ENCODE measurements at regions not wholly inside any gene's neighbourhood (a gene's known extent, or its start where the extent isn't known, plus 50 kb on each side); places are given as distances from the start of the nearest gene placed in this dataset.

- TF ChIP-seq YY1 (IDR thresholded peaks at IDR 0.05; ENCODE audit: insufficient read depth, insufficient read length) (no peak), SUZ12 (IDR thresholded peaks at IDR 0.05; ENCODE audit: extremely low read depth, insufficient read depth, insufficient read length) (no peak), ZNF274 (IDR thresholded peaks at IDR 0.05; ENCODE audit: low read depth, low read length) (no peak)
These were observed 122.6 kb downstream of the ISOC1 start for GRCh38 chr5:129217179-129217578.
